ENCODE measurements at regions not wholly inside any gene's neighbourhood (a gene's known extent, or its start where the extent isn't known, plus 50 kb on each side); places are given as distances from the start of the nearest gene placed in this dataset.

DNA sequence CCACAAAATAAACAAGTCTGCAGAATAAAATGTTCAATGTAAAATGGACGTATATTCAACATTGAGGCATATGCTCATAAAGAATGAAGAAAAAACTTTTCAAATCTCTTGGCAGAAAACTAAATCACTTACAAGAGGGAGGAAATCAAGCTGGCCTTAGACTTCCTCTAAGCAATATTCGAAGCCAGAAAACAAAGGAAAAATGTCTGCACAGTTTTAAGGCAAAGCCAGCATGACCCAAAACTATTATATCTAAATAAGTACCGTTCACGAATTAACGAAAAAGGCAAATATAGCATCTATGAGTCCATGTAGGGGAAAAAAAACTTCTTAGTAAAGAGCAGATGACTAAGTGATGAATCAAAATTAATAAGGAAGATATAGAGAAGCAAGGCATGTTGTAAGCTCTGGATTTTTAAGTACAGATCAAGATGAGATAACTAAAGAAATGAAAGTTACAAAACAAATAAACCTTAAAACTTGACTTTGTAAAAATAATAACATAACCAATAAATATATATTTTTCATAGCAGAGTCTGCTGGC, 101.3 kb downstream of the KCNRG start:
- no peak for DNase-seq (ENCODE audit: extremely low read depth, low read depth)
- no peak overlapping the region for H3K4me3 ChIP-seq (replicated peaks; ENCODE audit: low read depth, low read length)
- no peak for TF ChIP-seq CTCF (IDR thresholded peaks at IDR 0.05; ENCODE audit: low read depth, low read length, missing control alignments)

DNA sequence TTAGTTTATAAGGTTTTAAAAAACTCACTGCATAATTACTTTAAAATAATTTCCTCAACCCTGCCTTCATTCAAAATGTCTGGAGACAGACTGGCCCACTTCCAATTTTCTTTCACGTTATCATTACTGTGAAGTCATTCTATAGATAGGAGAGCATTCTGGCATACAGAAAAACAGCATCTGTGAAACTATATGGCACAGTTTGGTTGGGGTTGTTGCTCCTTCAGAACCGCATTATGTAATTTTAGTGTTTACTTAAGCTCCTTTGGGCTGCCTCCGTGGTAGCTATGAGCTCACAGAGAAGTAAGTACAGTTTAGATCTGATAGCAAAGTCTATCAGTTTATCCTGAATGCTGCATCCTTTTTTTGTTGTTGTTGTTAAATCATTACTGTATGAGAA, 104.3 kb downstream of the KCNRG start:
- H3K4me3 ChIP-seq (replicated peaks; ENCODE audit: low read depth, low read length): no peak overlapping the region
- DNase-seq (ENCODE audit: extremely low read depth, low read depth): no peak
- no peak for TF ChIP-seq CTCF (IDR thresholded peaks at IDR 0.05; ENCODE audit: low read depth, low read length, missing control alignments)

GRCh38 chr13:50122455-50122854, 107.2 kb downstream of the KCNRG start:
- TF ChIP-seq CTCF (IDR thresholded peaks at IDR 0.05; ENCODE audit: low read depth, low read length, missing control alignments): no peak
- no peak for DNase-seq (ENCODE audit: extremely low read depth, low read depth)
- H3K4me3 ChIP-seq (replicated peaks; ENCODE audit: low read depth, low read length): no peak overlapping the region

GRCh38 chr13:50123002-50123401, 107.8 kb downstream of the KCNRG start:
- no peak for DNase-seq (ENCODE audit: extremely low read depth, low read depth)
- TF ChIP-seq CTCF (IDR thresholded peaks at IDR 0.05; ENCODE audit: low read depth, low read length, missing control alignments): no peak
- H3K4me3 ChIP-seq (replicated peaks; ENCODE audit: low read depth, low read length): no peak overlapping the region

DNA sequence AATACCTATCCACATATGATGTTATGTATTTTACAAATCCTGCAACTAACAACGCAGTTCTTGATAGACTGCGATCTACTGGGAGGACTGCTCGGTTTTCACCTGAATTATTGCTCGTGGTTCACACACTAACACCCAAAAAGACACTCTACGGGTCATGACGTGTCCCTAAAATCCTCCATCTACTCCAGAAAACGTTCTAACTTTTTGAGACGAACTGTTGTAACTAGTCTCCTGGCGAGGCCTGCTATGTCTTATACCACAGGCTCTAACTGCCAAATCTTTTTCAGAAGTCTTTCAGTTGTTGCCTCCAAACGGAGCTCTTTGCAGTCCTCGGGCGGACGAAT, 108.2 kb downstream of the KCNRG start:
- no peak for TF ChIP-seq CTCF (IDR thresholded peaks at IDR 0.05; ENCODE audit: low read depth, low read length, missing control alignments)
- no peak for DNase-seq (ENCODE audit: extremely low read depth, low read depth)
- peak overlapping the region; percentile 78 for H3K4me3 ChIP-seq (replicated peaks; ENCODE audit: low read depth, low read length)

- DNase-seq (ENCODE audit: extremely low read depth, low read depth): peak; percentile 70
- TF ChIP-seq CTCF (IDR thresholded peaks at IDR 0.05; ENCODE audit: low read depth, low read length, missing control alignments): no peak
These were observed 108.8 kb downstream of the KCNRG start for GRCh38 chr13:50123862-50124535.

More at GRCh38 chr13:50123862-50124535, 108.8 kb downstream of the KCNRG start:
- H3K4me3 ChIP-seq (replicated peaks; ENCODE audit: low read depth, low read length): peak overlapping the region; percentile 78
